Choroid plexus epithelial cell (primary cell): ENCODE measurements at regions not wholly inside any gene's neighbourhood (a gene's known extent, or its start where the extent isn't known, plus 50 kb on each side); places are given as distances from the start of the nearest gene placed in this dataset.
"Not testable (repeated sequence)": the region's sequence is repeated elsewhere in the genome, so short reads cannot be mapped to it uniquely, and the experiment has no call there.

Source experiments
- DNase-seq: peaks from one replicate; pipeline ENCODE4 v3.0.0-alpha.2; 2010; ENCODE audit warnings: low read depth
- H3K4me3 ChIP-seq: 2 replicates; pipeline ENCODE4 v1.5.1; 2011; ENCODE audit warnings: low read depth, mild to moderate bottlenecking, control low read depth, low read length, moderate library complexity
- CTCF ChIP-seq: conservative IDR thresholded peaks from 2 replicates; pipeline ENCODE4 v1.5.1; 2011; ENCODE audit warnings: low read depth, mild to moderate bottlenecking, control low read depth, inconsistent platforms, low read length, moderate library complexity

DNA sequence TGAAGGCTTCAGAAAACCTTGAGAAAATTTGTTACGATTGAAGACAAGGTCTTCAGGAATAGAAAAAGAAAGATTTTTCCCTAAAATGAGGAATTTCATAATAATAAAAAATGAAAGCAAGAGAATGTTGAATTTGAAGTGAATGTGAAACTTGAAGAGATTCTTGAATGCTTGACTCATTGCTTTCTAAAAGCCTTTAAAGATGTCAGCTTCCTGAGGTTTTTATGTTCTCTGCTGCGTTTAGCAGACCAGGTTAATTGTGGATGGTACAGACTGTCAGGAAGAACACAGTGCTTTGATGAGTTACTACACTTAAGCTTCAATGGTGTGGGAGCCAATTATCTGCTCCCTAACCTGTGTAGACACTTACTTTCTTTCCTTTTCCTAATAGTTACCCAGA is 96.3 kb upstream of the FNDC3A start:
- no peak overlapping the region for H3K4me3 ChIP-seq
- peak; percentile 40 for DNase-seq
- TF ChIP-seq CTCF: no peak

- no peak for TF ChIP-seq CTCF
These were observed 95.9 kb upstream of the FNDC3A start for GRCh38 chr13:48879854-48880253.

DNA sequence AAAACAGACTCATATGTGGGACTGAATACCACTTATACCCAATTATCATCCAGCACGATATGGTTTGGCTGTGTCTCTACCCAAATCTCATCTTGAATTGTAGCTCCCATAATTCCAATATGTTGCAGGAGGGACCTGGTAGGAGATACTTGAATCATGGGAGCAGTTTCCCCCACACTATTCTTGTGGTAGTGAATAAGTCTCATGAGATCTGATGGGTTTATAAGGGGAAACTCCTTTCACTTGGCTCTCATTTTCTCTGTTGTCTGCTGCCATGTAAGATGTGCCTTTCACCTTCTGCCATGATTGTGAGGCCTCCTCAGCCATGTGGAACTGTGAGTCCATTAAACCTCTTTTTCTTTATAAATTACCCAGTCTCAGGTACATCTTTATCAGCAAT is 91.9 kb upstream of the FNDC3A start:
- not testable (repeated sequence) for DNase-seq, H3K4me3 ChIP-seq

More at GRCh38 chr13:48879854-48880253, 95.9 kb upstream of the FNDC3A start:
- no peak overlapping the region for H3K4me3 ChIP-seq
- DNase-seq: no peak

DNA sequence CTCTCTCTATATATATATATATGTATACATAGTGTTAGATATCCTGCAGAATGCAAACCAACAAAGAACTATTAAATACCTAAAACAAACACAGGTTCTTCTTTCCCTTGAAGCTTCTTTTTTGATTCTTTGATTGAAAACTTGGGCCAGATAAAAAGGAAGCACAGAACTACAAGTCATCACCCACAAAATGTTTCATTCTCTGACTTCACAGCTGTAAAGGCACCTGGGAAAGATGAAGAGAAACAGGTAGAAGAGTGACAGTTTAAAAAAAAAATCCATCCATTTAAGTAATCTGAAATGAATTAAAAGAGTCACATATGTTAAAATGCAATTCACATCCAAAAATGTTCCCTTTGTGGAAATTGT is 90.7 kb upstream of the FNDC3A start:
- no peak for TF ChIP-seq CTCF
- H3K4me3 ChIP-seq: no peak overlapping the region
- no peak for DNase-seq

DNA sequence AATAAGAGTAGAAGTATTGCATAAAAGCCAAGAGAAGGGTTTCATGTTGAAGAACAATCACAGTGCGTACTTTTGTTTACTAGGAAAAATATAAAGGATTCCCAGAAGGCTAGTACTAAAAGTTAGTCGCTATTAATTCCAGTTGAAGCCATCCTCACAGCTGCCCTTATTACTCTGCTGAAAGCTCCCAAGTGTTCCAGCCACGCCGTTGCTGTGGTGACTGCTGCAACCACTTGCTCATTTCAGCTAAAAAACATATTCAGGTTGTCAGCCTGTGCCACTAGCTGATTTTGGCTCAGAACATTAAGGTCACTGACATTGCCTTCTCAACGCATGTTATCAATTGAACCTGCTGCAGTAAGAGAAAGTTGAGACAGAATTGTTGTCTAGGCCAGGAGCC is 87.1 kb upstream of the FNDC3A start:
- DNase-seq: no peak
- H3K4me3 ChIP-seq: no peak overlapping the region

DNA sequence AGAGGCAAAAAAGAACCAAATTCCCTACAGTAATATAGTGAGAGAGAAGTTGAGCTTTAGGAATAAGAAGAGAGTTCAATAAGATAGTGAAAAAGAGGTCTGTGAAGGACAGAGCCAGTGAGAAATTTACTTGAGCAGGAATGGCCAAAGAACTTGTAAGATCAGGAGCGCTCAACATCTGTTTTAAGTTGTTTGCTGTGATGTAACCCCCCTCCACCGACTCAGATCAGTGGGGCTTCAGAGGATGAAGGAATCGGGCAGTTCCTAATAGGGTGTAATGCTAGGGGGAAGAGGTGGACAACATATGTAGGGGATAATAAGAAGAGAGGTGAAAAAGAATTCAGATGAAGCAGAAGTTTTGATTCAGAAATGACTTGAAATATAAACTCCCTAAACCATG is 85.3 kb upstream of the FNDC3A start:
- no peak for TF ChIP-seq CTCF
- no peak overlapping the region for H3K4me3 ChIP-seq
- no peak for DNase-seq

More for the DNA sequence above, 87.1 kb upstream of the FNDC3A start:
- TF ChIP-seq CTCF: no peak

GRCh38 chr13:48891586-48891985 is 84.1 kb upstream of the FNDC3A start:
- TF ChIP-seq CTCF: no peak
- DNase-seq: peak; percentile 77

More at GRCh38 chr13:48891586-48891985, 84.1 kb upstream of the FNDC3A start:
- H3K4me3 ChIP-seq: no peak overlapping the region
